ENCODE measurements at regions not wholly inside any gene's neighbourhood (a gene's known extent, or its start where the extent isn't known, plus 50 kb on each side); places are given as distances from the start of the nearest gene placed in this dataset.
A peak's percentile ranks its signal among the peaks of the same experiment; 100 is the strongest.

DNA sequence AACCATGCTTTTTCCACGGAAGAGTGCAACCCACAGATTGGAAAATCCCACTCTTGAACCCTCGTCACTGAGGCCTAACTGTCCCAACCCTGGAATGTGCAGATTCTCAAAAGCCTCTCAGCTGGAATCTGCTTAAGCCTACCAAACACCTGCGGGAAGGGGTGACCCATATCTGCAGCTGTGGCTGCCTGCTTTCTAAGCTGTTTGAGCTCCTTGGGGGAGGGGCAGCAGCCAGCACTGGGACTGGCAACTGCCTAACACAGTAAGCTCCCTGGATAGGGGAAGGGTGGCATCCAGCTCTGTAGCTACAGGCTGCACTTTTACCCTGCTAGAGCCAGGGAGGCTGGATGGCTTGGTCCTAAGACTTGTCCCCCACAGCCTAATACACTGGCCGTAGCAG, 579.6 kb downstream of the COL12A1 start:
- TF ChIP-seq, protein P1, sequence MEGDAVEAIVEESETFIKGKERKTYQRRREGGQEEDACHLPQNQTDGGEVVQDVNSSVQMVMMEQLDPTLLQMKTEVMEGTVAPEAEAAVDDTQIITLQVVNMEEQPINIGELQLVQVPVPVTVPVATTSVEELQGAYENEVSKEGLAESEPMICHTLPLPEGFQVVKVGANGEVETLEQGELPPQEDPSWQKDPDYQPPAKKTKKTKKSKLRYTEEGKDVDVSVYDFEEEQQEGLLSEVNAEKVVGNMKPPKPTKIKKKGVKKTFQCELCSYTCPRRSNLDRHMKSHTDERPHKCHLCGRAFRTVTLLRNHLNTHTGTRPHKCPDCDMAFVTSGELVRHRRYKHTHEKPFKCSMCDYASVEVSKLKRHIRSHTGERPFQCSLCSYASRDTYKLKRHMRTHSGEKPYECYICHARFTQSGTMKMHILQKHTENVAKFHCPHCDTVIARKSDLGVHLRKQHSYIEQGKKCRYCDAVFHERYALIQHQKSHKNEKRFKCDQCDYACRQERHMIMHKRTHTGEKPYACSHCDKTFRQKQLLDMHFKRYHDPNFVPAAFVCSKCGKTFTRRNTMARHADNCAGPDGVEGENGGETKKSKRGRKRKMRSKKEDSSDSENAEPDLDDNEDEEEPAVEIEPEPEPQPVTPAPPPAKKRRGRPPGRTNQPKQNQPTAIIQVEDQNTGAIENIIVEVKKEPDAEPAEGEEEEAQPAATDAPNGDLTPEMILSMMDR (IDR thresholded peaks at IDR 0.05), result no peak
- no peak for TF ChIP-seq EZH2phosphoT487 (IDR thresholded peaks at IDR 0.05)
- no peak for TF ChIP-seq EZH2 (IDR thresholded peaks at IDR 0.05)
- Histone ChIP-seq H3K4me2 (no peak overlapping the region), H4K20me1 (ENCODE audit: low read depth) (no peaks in the 10 kb centered on the region), H3K9ac (no peak overlapping the region), H3K4me3 (no peak overlapping the region), H3K4me1 (peaks cover 4% of the 10 kb centered on the region), H3K27me3 (no peaks in the 10 kb centered on the region), H3K79me2 (ENCODE audit: low read depth) (no peaks in the 10 kb centered on the region), H3K27ac (no peak overlapping the region), H2AFZ (replicated peaks) (peak overlapping the region; percentile 82), H3K36me3 (no peaks in the 10 kb centered on the region), H3F3A (ENCODE audit: low read depth) (no peaks in the 10 kb centered on the region), H3K9me3 (ENCODE audit: low read depth) (no peaks in the 10 kb centered on the region)
- Mint-ChIP-seq H3K4me1 (peaks cover 4% of the 10 kb centered on the region), H3K27ac (no peak overlapping the region), H3K9me3 (peaks cover 20% of the 10 kb centered on the region), H3K36me3 (no peaks in the 10 kb centered on the region), H3K4me3 (no peak overlapping the region), H3K27me3 (ENCODE audit: insufficient read depth, low read depth) (no peaks in the 10 kb centered on the region)
- peak; percentile 55 for DNase-seq (ENCODE audit: low spot score)

DNA sequence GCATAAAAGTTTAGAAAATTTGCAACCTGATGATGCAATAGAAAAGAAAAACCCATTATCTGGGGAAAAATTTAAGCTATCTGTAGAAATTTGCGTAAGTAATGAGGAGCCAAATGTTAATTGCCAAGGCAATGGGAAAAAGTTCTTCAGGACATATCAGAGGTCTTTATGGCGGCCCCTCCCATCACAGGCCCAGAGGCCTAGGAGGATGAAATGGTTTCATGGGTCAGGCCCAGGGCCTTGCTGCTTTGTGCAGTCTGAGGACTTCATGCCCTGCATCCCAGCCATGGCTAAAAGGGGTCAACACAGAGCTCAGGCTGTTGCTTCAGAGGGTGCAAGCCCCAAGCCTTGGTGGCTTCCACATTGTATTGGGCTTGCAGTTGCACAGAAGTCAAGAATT, 582.8 kb downstream of the COL12A1 start:
- no peaks in the 10 kb centered on the region for H3K27me3 Mint-ChIP-seq (ENCODE audit: insufficient read depth, low read depth)
- H3K79me2 ChIP-seq (ENCODE audit: low read depth), result no peaks in the 10 kb centered on the region
- H3K4me3 ChIP-seq, result no peak overlapping the region
- H3K4me3 Mint-ChIP-seq, result no peak overlapping the region
- DNase-seq (ENCODE audit: low spot score), result no peak
- no peaks in the 10 kb centered on the region for H4K20me1 ChIP-seq (ENCODE audit: low read depth)
- H3F3A ChIP-seq (ENCODE audit: low read depth), result no peaks in the 10 kb centered on the region
- TF ChIP-seq EZH2 (IDR thresholded peaks at IDR 0.05), result no peak
- no peak for TF ChIP-seq EZH2phosphoT487 (IDR thresholded peaks at IDR 0.05)
- TF ChIP-seq, protein P1 (IDR thresholded peaks at IDR 0.05), result no peak
- no peak overlapping the region for H3K4me2 ChIP-seq
- no peak overlapping the region for H3K27ac Mint-ChIP-seq
- peaks cover 4% of the 10 kb centered on the region for H3K9me3 ChIP-seq (ENCODE audit: low read depth)
- no peaks in the 10 kb centered on the region for H3K27me3 ChIP-seq
- H3K27ac ChIP-seq, result no peak overlapping the region
- H3K36me3 Mint-ChIP-seq, result no peaks in the 10 kb centered on the region
- H3K4me1 Mint-ChIP-seq, result peaks cover 4% of the 10 kb centered on the region
- peaks cover 18% of the 10 kb centered on the region for H3K9me3 Mint-ChIP-seq
- H3K9ac ChIP-seq, result no peak overlapping the region
- H3K36me3 ChIP-seq, result no peaks in the 10 kb centered on the region
- H3K4me1 ChIP-seq, result peaks cover 4% of the 10 kb centered on the region
- no peak overlapping the region for H2AFZ ChIP-seq (replicated peaks)

DNA sequence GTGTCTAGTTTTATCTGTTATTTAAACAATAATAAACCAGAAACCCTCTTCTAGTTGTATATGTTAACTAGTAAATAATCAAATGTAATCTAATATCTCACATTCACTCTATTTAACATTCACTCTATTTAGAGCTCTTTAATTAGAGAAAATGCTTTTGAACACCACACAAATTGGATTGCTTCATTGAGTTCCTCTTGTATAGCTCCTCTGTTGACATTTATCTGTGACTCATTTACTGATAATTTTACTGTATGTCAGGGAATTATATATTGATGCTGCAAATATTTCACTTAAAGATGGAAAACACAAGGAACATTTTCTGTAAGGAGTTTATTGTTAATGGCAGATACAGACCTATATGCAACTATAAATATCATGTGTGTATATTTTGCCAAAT, 594.6 kb downstream of the COL12A1 start:
- no peak overlapping the region for H3K27ac Mint-ChIP-seq

More for the DNA sequence above, 594.6 kb downstream of the COL12A1 start:
- Mint-ChIP-seq H3K36me3 (no peaks in the 10 kb centered on the region), H3K9me3 (no peaks in the 10 kb centered on the region), H3K4me3 (no peak overlapping the region), H3K4me1 (peaks cover 6% of the 10 kb centered on the region), H3K27me3 (ENCODE audit: insufficient read depth, low read depth) (no peaks in the 10 kb centered on the region)
- Histone ChIP-seq H3F3A (ENCODE audit: low read depth) (no peaks in the 10 kb centered on the region), H2AFZ (replicated peaks) (no peak overlapping the region), H3K4me1 (peaks cover 4% of the 10 kb centered on the region), H3K4me2 (no peak overlapping the region), H3K36me3 (no peaks in the 10 kb centered on the region), H4K20me1 (ENCODE audit: low read depth) (no peaks in the 10 kb centered on the region), H3K27ac (no peak overlapping the region), H3K79me2 (ENCODE audit: low read depth) (no peaks in the 10 kb centered on the region), H3K9me3 (ENCODE audit: low read depth) (no peaks in the 10 kb centered on the region), H3K9ac (no peak overlapping the region), H3K27me3 (no peaks in the 10 kb centered on the region), H3K4me3 (no peak overlapping the region)
- no peak for DNase-seq (ENCODE audit: low spot score)
- TF ChIP-seq EZH2 (IDR thresholded peaks at IDR 0.05) (no peak), EZH2phosphoT487 (IDR thresholded peaks at IDR 0.05) (no peak)
- TF ChIP-seq, protein P1 (IDR thresholded peaks at IDR 0.05), result no peak
